Fibroblast of mammary gland (primary cell): ENCODE measurements at regions not wholly inside any gene's neighbourhood (a gene's known extent, or its start where the extent isn't known, plus 50 kb on each side); places are given as distances from the start of the nearest gene placed in this dataset.

ENCODE experiments used
- DNase-seq: peaks from one replicate; pipeline ENCODE4 v3.0.0-alpha.2; 2010; ENCODE audit warnings: low read depth
- H3K4me3 ChIP-seq: 2 replicates; pipeline ENCODE4 v1.5.1; 2011; ENCODE audit warnings: low read depth, mild to moderate bottlenecking, low read length, moderate library complexity; ENCODE audit not compliant: control insufficient read depth
- TF ChIP-seq, protein P1 (sequence below): conservative IDR thresholded peaks from 2 replicates; pipeline ENCODE4 v1.5.1; 2011; ENCODE audit warnings: low read depth, low read length, inconsistent platforms; ENCODE audit not compliant: control insufficient read depth, insufficient read depth

DNA sequence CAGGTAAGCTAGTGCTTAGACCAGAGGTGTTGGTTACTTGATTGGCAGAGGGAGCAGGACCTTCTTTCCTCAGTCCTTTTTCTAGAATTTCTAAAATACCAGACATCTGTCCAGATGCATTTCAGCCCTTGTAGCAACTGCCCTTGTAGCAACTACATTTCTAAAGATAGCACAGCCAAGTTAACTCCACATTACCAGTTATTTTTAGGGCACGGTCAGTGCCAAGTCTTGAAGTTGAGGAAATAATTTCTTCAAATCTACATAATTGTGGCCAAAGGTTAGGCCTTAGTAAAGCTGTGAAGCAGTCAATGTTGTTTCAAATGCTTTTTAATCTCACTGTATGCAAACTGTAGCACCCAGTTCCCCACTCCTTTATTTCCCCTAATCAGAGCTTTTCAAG, 62.9 kb downstream of the MID1IP1 start:
- no peak overlapping the region for H3K4me3 ChIP-seq
- no peak for DNase-seq
- TF ChIP-seq, protein P1, sequence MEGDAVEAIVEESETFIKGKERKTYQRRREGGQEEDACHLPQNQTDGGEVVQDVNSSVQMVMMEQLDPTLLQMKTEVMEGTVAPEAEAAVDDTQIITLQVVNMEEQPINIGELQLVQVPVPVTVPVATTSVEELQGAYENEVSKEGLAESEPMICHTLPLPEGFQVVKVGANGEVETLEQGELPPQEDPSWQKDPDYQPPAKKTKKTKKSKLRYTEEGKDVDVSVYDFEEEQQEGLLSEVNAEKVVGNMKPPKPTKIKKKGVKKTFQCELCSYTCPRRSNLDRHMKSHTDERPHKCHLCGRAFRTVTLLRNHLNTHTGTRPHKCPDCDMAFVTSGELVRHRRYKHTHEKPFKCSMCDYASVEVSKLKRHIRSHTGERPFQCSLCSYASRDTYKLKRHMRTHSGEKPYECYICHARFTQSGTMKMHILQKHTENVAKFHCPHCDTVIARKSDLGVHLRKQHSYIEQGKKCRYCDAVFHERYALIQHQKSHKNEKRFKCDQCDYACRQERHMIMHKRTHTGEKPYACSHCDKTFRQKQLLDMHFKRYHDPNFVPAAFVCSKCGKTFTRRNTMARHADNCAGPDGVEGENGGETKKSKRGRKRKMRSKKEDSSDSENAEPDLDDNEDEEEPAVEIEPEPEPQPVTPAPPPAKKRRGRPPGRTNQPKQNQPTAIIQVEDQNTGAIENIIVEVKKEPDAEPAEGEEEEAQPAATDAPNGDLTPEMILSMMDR = no peak

- DNase-seq = no peak
- H3K4me3 ChIP-seq = no peak overlapping the region
- TF ChIP-seq, protein P1 = no peak
Observed at GRCh38 chrX:38868321-38868720, 67.1 kb downstream of the MID1IP1 start.

- TF ChIP-seq, protein P1 = no peak
- H3K4me3 ChIP-seq = no peak overlapping the region
- peak; percentile 86 for DNase-seq
Observed at GRCh38 chrX:38868941-38869401, 67.7 kb downstream of the MID1IP1 start.

DNA sequence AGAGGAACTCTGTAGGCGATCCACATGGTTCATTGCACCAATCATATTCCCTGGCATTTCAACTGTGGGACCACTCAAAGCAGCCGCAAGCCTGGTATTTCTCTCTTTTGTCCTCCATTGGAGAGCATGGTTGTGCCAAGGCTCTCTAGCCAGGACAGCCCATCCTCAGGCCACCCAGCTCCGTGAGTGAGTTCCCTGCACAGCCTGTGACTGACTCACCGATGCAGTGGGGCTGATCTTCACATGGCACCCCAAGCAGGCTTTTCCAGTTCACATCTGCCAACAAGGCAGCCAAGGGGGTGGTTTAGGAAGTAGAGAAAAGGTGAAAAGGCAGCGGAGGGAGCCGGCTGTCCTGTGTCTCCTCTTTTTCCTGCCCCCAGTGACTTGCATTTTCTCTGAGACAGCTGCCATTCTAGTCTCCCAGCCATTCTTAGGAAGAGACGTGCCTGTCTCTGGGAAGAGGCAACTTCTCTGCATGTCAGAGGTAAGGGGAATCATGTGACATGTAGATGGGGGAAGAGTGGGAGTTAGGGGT, 69.2 kb downstream of the MID1IP1 start:
- H3K4me3 ChIP-seq = no peak overlapping the region
- TF ChIP-seq, protein P1 = no peak

DNA sequence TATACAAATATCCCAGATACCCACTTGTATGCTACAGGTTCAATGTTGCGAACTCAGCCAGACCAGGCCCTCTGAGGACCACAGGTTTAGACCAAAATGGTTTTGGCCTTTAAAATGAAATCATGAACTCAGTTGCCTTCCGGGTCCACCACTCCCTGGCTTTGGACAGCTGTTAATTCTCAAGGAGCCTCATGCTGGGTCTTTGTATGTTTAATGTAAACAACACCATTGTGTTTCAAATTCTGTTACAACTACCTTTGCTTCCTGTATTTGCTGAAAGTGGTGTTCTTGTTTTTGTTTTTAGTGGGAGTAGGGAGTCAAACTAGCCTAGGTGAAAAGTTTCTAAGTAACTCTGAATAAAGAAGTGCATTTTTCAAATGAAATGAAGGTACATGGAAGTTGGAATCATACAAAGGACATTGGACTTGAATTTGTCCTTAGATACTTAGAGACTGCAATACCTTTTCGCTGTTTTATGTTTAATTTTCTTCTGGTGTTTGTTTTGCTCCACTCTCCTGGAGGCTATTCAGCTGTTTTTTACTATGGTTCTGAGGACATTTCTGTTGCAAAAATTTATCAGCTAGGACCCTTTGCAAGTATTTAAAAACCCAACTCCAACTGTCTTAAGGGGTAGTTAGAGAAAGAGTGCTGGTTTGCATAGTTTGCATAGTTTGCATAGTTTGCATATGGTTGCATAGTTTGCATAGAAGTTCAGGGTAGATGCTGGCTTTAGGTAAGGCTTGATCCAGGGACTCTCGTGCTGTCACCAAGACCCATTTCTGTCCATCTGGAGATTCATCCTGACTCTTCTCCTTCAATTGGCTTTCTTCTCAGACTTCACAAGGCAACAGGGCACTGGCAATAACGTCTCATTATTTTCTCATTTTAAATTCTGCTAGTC, 70.1 kb downstream of the MID1IP1 start:
- H3K4me3 ChIP-seq = no peak overlapping the region
- TF ChIP-seq, protein P1 = no peak
- no peak for DNase-seq

More for the DNA sequence above, 69.2 kb downstream of the MID1IP1 start:
- peak; percentile 37 for DNase-seq

DNA sequence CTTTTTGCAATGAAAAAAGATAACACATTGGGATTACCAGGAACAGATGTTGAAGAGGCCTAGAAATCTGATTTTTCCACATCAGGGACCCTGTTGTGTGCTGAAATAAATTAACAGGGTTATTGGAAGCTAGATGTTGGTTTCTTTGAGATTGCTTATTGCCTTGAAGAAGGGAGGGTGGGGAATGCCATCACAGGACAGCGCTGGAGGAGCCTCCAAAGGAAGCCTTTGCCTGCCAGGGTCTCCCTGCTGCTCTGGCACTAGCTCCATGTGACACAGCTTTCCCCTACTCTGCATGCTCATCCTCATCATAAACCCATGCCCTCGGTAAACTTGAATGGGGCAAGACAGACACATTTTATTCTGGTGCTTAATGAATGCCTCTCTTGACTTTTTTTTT, 76.1 kb downstream of the MID1IP1 start:
- TF ChIP-seq, protein P1 = no peak
- DNase-seq = no peak
- no peak overlapping the region for H3K4me3 ChIP-seq
